Ishikawa (cell line): ENCODE measurements at regions not wholly inside any gene's neighbourhood (a gene's known extent, or its start where the extent isn't known, plus 50 kb on each side); places are given as distances from the start of the nearest gene placed in this dataset.

ENCODE experiments used
- CEBPB ChIP-seq: IDR thresholded peaks from 2 replicates; pipeline ENCODE4 v1.6.1; 2012
- CREB1 ChIP-seq: IDR thresholded peaks from 2 replicates; pipeline ENCODE4 v1.6.1; 2012; ENCODE audit warnings: low read depth
- EGR1 ChIP-seq: IDR thresholded peaks from 2 replicates; pipeline ENCODE4 v1.6.1; 2012
- EP300 ChIP-seq: IDR thresholded peaks from 2 replicates; pipeline ENCODE4 v1.6.1; 2012; ENCODE audit warnings: borderline replicate concordance
- FOXM1 ChIP-seq: IDR thresholded peaks from 2 replicates; pipeline ENCODE4 v1.6.1; 2012; ENCODE audit warnings: low read depth, borderline replicate concordance
- MAX ChIP-seq: IDR thresholded peaks from 2 replicates; pipeline ENCODE4 v1.6.1; 2012
- NFIC ChIP-seq: IDR thresholded peaks from 2 replicates; pipeline ENCODE4 v1.6.1; 2012
- RAD21 ChIP-seq: IDR thresholded peaks from 2 replicates; pipeline ENCODE4 v1.6.1; 2012; ENCODE audit warnings: low read depth
- REST ChIP-seq: IDR thresholded peaks from 2 replicates; pipeline ENCODE4 v1.6.1; 2012; ENCODE audit warnings: low read depth, mild to moderate bottlenecking
- TAF1 ChIP-seq: IDR thresholded peaks from 2 replicates; pipeline ENCODE4 v1.6.1; 2012; ENCODE audit warnings: low read depth, mild to moderate bottlenecking
- TCF12 ChIP-seq: IDR thresholded peaks from 2 replicates; pipeline ENCODE4 v1.6.1; 2012; ENCODE audit warnings: low read depth
- TEAD4 ChIP-seq: IDR thresholded peaks from 2 replicates; pipeline ENCODE4 v1.6.1; 2012
- USF1 ChIP-seq: IDR thresholded peaks from 2 replicates; pipeline ENCODE4 v1.6.1; 2012
- YY1 ChIP-seq: IDR thresholded peaks from 2 replicates; pipeline ENCODE4 v1.6.1; 2012; ENCODE audit warnings: low read depth

- no peak for TF ChIP-seq MAX
- no peak for TF ChIP-seq TEAD4
- no peak for TF ChIP-seq RAD21
- TF ChIP-seq CREB1 = no peak
- no peak for TF ChIP-seq CEBPB
- no peak for TF ChIP-seq TAF1
- TF ChIP-seq TCF12 = no peak
- no peak for TF ChIP-seq EGR1
- TF ChIP-seq FOXM1 = no peak
- TF ChIP-seq EP300 = no peak
- TF ChIP-seq NFIC = no peak
- TF ChIP-seq REST = no peak
- no peak for TF ChIP-seq USF1
- TF ChIP-seq YY1 = no peak
These were observed 402.0 kb downstream of the ADCYAP1 start for GRCh38 chr18:1306641-1307040.
